Retinal pigment epithelial cell (primary cell): ENCODE measurements at regions not wholly inside any gene's neighbourhood (a gene's known extent, or its start where the extent isn't known, plus 50 kb on each side); places are given as distances from the start of the nearest gene placed in this dataset.

Experiments
- DNase-seq: peaks from one replicate; pipeline ENCODE4 v3.0.0-alpha.2; 2010; ENCODE audit warnings: low read depth
- H3K4me3 ChIP-seq: 2 replicates; pipeline ENCODE4 v1.5.1; 2011; ENCODE audit warnings: mild to moderate bottlenecking, low read length, control low read depth, moderate library complexity
- CTCF ChIP-seq: conservative IDR thresholded peaks from 2 replicates; pipeline ENCODE4 v1.5.1; 2011; ENCODE audit warnings: low read depth, low read length, control low read depth, inconsistent platforms

- no peak for TF ChIP-seq CTCF
- H3K4me3 ChIP-seq = no peak overlapping the region
- DNase-seq = no peak
Observed at GRCh38 chr12:91620422-91620821, 437.8 kb upstream of the DCN start.

- DNase-seq = no peak
- H3K4me3 ChIP-seq = no peak overlapping the region
- TF ChIP-seq CTCF = no peak
Observed at GRCh38 chr12:91618281-91618680, 435.7 kb upstream of the DCN start.

- TF ChIP-seq CTCF = no peak
- no peak for DNase-seq
Observed at GRCh38 chr12:91617818-91618217, 435.2 kb upstream of the DCN start.

GRCh38 chr12:91616416-91616815, 433.8 kb upstream of the DCN start:
- H3K4me3 ChIP-seq = no peak overlapping the region
- no peak for TF ChIP-seq CTCF
- no peak for DNase-seq

More at GRCh38 chr12:91617818-91618217, 435.2 kb upstream of the DCN start:
- no peak overlapping the region for H3K4me3 ChIP-seq

GRCh38 chr12:91613223-91613779, 430.7 kb upstream of the DCN start:
- DNase-seq = no peak
- no peak overlapping the region for H3K4me3 ChIP-seq
- TF ChIP-seq CTCF = no peak

GRCh38 chr12:91610561-91610960, 427.9 kb upstream of the DCN start:
- no peak for TF ChIP-seq CTCF
- no peak for DNase-seq
- no peak overlapping the region for H3K4me3 ChIP-seq

- no peak overlapping the region for H3K4me3 ChIP-seq
- no peak for DNase-seq
- no peak for TF ChIP-seq CTCF
Observed at GRCh38 chr12:91609283-91609682, 426.7 kb upstream of the DCN start.
